T-helper 17 cell (primary cell): ENCODE measurements at regions not wholly inside any gene's neighbourhood (a gene's known extent, or its start where the extent isn't known, plus 50 kb on each side); places are given as distances from the start of the nearest gene placed in this dataset.

Experiments used
- ATAC-seq: fragments of 150-1000 bp; cut with Tn5 transposase; 2 replicates; pipeline ENCODE4 v1.10.0; 2021; ENCODE audit warnings: mild to moderate bottlenecking, moderate library complexity
- DNase-seq, 3 donors: peaks; one replicate each; pipeline versions ENCODE4 v3.0.0 to v3.0.0-alpha.2; 2020 to 2021
- H3K9me3 ChIP-seq: one replicate; pipeline ENCODE4 v1.7.0; 2013; ENCODE audit warnings: low read length, mild to moderate bottlenecking; ENCODE audit not compliant: control insufficient read depth, poor library complexity, severe bottlenecking
- H3K27ac Mint-ChIP-seq: one replicate; pipeline ENCODE4 v1.8.0; 2022; ENCODE audit warnings: mild to moderate bottlenecking, moderate library complexity, mixed read lengths
- H3K27me3 Mint-ChIP-seq: one replicate; pipeline ENCODE4 v1.8.0; 2022; ENCODE audit warnings: mixed read lengths
- H3K36me3 Mint-ChIP-seq: one replicate; pipeline ENCODE4 v1.8.0; 2022; ENCODE audit warnings: low read depth, mixed read lengths
- H3K4me1 Mint-ChIP-seq: one replicate; pipeline ENCODE4 v1.8.0; 2022; ENCODE audit warnings: mild to moderate bottlenecking, mixed read lengths
- H3K4me3 Mint-ChIP-seq: one replicate; pipeline ENCODE4 v1.8.0; 2022; ENCODE audit warnings: mild to moderate bottlenecking, moderate library complexity, mixed read lengths

GRCh38 chr2:19709553-19709952, 192.2 kb downstream of the TTC32 start:
- no peaks in the 10 kb centered on the region for H3K4me1 Mint-ChIP-seq
- no peak overlapping the region for H3K27ac Mint-ChIP-seq
- DNase-seq, result no peak
- no peak for ATAC-seq
- no peaks in the 10 kb centered on the region for H3K9me3 ChIP-seq
- peaks cover 9% of the 10 kb centered on the region for H3K27me3 Mint-ChIP-seq
- H3K4me3 Mint-ChIP-seq, result no peak overlapping the region
- no peaks in the 10 kb centered on the region for H3K36me3 Mint-ChIP-seq

- H3K9me3 ChIP-seq, result no peaks in the 10 kb centered on the region
- ATAC-seq, result no peak
- H3K27ac Mint-ChIP-seq, result no peak overlapping the region
- H3K27me3 Mint-ChIP-seq, result peaks cover 9% of the 10 kb centered on the region
- H3K36me3 Mint-ChIP-seq, result no peaks in the 10 kb centered on the region
- DNase-seq, result no peak
- no peaks in the 10 kb centered on the region for H3K4me1 Mint-ChIP-seq
- no peak overlapping the region for H3K4me3 Mint-ChIP-seq
These were observed 193.0 kb downstream of the TTC32 start for GRCh38 chr2:19708776-19709175.

- Mint-ChIP-seq H3K36me3 (peaks cover 2% of the 10 kb centered on the region), H3K27me3 (peaks cover 15% of the 10 kb centered on the region), H3K4me3 (no peak overlapping the region), H3K4me1 (no peaks in the 10 kb centered on the region), H3K27ac (no peak overlapping the region)
- DNase-seq (no peak), ATAC-seq (no peak)
- H3K9me3 ChIP-seq, result no peaks in the 10 kb centered on the region
These were observed 195.5 kb downstream of the TTC32 start for GRCh38 chr2:19706332-19706731.

- H3K27me3 Mint-ChIP-seq, result peaks cover 18% of the 10 kb centered on the region
- H3K4me3 Mint-ChIP-seq, result no peak overlapping the region
- no peak overlapping the region for H3K27ac Mint-ChIP-seq
- no peaks in the 10 kb centered on the region for H3K4me1 Mint-ChIP-seq
- no peak for DNase-seq
- ATAC-seq, result no peak
- peaks cover 2% of the 10 kb centered on the region for H3K36me3 Mint-ChIP-seq
- no peaks in the 10 kb centered on the region for H3K9me3 ChIP-seq
These were observed 199.5 kb downstream of the TTC32 start for GRCh38 chr2:19702267-19702666.

GRCh38 chr2:19700861-19701585, 200.8 kb downstream of the TTC32 start:
- H3K27me3 Mint-ChIP-seq, result peaks cover 13% of the 10 kb centered on the region
- no peak for ATAC-seq
- DNase-seq, result no peak
- H3K4me1 Mint-ChIP-seq, result no peaks in the 10 kb centered on the region
- H3K4me3 Mint-ChIP-seq, result no peak overlapping the region
- H3K9me3 ChIP-seq, result no peaks in the 10 kb centered on the region
- H3K27ac Mint-ChIP-seq, result no peak overlapping the region
- peaks cover 2% of the 10 kb centered on the region for H3K36me3 Mint-ChIP-seq

- Mint-ChIP-seq H3K4me1 (no peaks in the 10 kb centered on the region), H3K4me3 (no peak overlapping the region), H3K36me3 (peaks cover 2% of the 10 kb centered on the region), H3K27me3 (peaks cover 18% of the 10 kb centered on the region), H3K27ac (no peak overlapping the region)
- no peak for DNase-seq
- ATAC-seq, result no peak
- no peaks in the 10 kb centered on the region for H3K9me3 ChIP-seq
These were observed 204.7 kb downstream of the TTC32 start for GRCh38 chr2:19697131-19697530.

- no peaks in the 10 kb centered on the region for H3K36me3 Mint-ChIP-seq
- ATAC-seq, result no peak
These were observed 206.1 kb downstream of the TTC32 start for GRCh38 chr2:19695706-19696105.

GRCh38 chr2:19691892-19692291, 209.9 kb downstream of the TTC32 start:
- H3K27ac Mint-ChIP-seq, result no peak overlapping the region
- no peaks in the 10 kb centered on the region for H3K4me1 Mint-ChIP-seq
- H3K4me3 Mint-ChIP-seq, result no peak overlapping the region
- no peaks in the 10 kb centered on the region for H3K36me3 Mint-ChIP-seq
- ATAC-seq (no peak), DNase-seq (no peak)
- peaks cover 24% of the 10 kb centered on the region for H3K27me3 Mint-ChIP-seq
- no peaks in the 10 kb centered on the region for H3K9me3 ChIP-seq

More at GRCh38 chr2:19695706-19696105, 206.1 kb downstream of the TTC32 start:
- H3K9me3 ChIP-seq, result no peaks in the 10 kb centered on the region
- Mint-ChIP-seq H3K4me1 (no peaks in the 10 kb centered on the region), H3K4me3 (no peak overlapping the region), H3K27ac (no peak overlapping the region), H3K27me3 (peaks cover 20% of the 10 kb centered on the region)
- no peak for DNase-seq

GRCh38 chr2:19690429-19690828, 211.4 kb downstream of the TTC32 start:
- Mint-ChIP-seq H3K27ac (no peak overlapping the region), H3K4me1 (no peaks in the 10 kb centered on the region), H3K4me3 (no peak overlapping the region), H3K27me3 (peaks cover 28% of the 10 kb centered on the region), H3K36me3 (no peaks in the 10 kb centered on the region)
- no peak for DNase-seq
- H3K9me3 ChIP-seq, result no peaks in the 10 kb centered on the region
- ATAC-seq, result no peak

GRCh38 chr2:19689646-19690168, 212.1 kb downstream of the TTC32 start:
- no peak for DNase-seq
- H3K4me3 Mint-ChIP-seq, result no peak overlapping the region
- ATAC-seq, result no peak
- H3K27me3 Mint-ChIP-seq, result peaks cover 28% of the 10 kb centered on the region
- H3K4me1 Mint-ChIP-seq, result no peaks in the 10 kb centered on the region
- no peaks in the 10 kb centered on the region for H3K36me3 Mint-ChIP-seq
- H3K27ac Mint-ChIP-seq, result no peak overlapping the region
- no peaks in the 10 kb centered on the region for H3K9me3 ChIP-seq

GRCh38 chr2:19688059-19688458, 213.7 kb downstream of the TTC32 start:
- peaks cover 28% of the 10 kb centered on the region for H3K27me3 Mint-ChIP-seq
- H3K36me3 Mint-ChIP-seq, result no peaks in the 10 kb centered on the region
- DNase-seq (no peak), ATAC-seq (no peak)
- no peaks in the 10 kb centered on the region for H3K9me3 ChIP-seq
- no peaks in the 10 kb centered on the region for H3K4me1 Mint-ChIP-seq
- no peak overlapping the region for H3K4me3 Mint-ChIP-seq
- no peak overlapping the region for H3K27ac Mint-ChIP-seq

GRCh38 chr2:19687017-19687659, 214.6 kb downstream of the TTC32 start:
- Mint-ChIP-seq H3K27me3 (peaks cover 20% of the 10 kb centered on the region), H3K27ac (no peak overlapping the region), H3K4me3 (no peak overlapping the region), H3K36me3 (no peaks in the 10 kb centered on the region), H3K4me1 (no peaks in the 10 kb centered on the region)
- ATAC-seq, result no peak
- DNase-seq, result no peak
- no peaks in the 10 kb centered on the region for H3K9me3 ChIP-seq

GRCh38 chr2:19686439-19686838, 215.3 kb downstream of the TTC32 start:
- no peaks in the 10 kb centered on the region for H3K4me1 Mint-ChIP-seq
- no peak overlapping the region for H3K4me3 Mint-ChIP-seq
- no peak overlapping the region for H3K27ac Mint-ChIP-seq
- ATAC-seq (no peak), DNase-seq (no peak)
- H3K9me3 ChIP-seq, result no peaks in the 10 kb centered on the region
- no peaks in the 10 kb centered on the region for H3K36me3 Mint-ChIP-seq
- H3K27me3 Mint-ChIP-seq, result peaks cover 20% of the 10 kb centered on the region

- Mint-ChIP-seq H3K36me3 (no peaks in the 10 kb centered on the region), H3K4me1 (no peaks in the 10 kb centered on the region), H3K27me3 (peaks cover 15% of the 10 kb centered on the region), H3K4me3 (no peak overlapping the region), H3K27ac (no peak overlapping the region)
- DNase-seq, result no peak
- H3K9me3 ChIP-seq, result no peaks in the 10 kb centered on the region
- ATAC-seq, result no peak
These were observed 216.1 kb downstream of the TTC32 start for GRCh38 chr2:19685731-19686130.
